ENCODE measurements at regions not wholly inside any gene's neighbourhood (a gene's known extent, or its start where the extent isn't known, plus 50 kb on each side); places are given as distances from the start of the nearest gene placed in this dataset.

DNA sequence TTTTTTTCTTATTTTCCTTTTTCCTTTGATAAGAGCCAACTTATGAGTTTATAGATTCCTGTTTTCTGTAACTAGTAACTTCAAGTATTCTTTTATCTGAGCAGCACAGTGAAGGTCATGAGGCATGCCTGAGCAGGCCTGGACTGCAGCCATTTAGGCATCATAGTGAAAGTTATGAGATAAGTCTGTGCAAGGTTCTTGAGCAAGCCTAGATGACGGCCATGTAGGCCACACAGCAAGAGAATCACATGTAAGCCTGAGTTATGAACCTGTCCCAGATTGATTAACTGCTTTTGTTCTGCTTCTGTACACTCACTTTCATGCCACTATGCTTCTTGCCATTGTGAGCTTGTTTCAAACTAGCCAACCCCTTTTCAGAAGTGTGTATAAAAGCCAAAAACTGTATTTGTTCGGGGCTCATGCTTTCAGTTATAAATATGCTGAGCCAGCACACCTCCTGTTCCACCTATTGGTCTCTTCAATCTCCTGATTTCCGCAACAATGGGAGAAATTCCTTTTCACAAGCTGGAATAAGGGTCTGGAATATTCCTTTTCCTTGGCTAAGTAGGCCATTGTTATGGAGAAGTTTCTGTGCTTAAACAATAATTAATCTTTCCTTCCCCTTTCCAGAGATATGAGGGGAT is 745.7 kb downstream of the FAM181B start:
- no peak for TF ChIP-seq CTCF (IDR thresholded peaks at IDR 0.05; ENCODE audit: low read length)
- TF ChIP-seq EZH2 (IDR thresholded peaks at IDR 0.05; ENCODE audit: borderline replicate concordance, low read length): no peak

All from OCI-LY1 (cell line).